ENCODE measurements at regions not wholly inside any gene's neighbourhood (a gene's known extent, or its start where the extent isn't known, plus 50 kb on each side); places are given as distances from the start of the nearest gene placed in this dataset.

- TF ChIP-seq CTCF (IDR thresholded peaks at IDR 0.05), result no peak
- TF ChIP-seq EZH2 (IDR thresholded peaks at IDR 0.05; ENCODE audit: borderline replicate concordance, insufficient read depth, low read depth, low read length, poor library complexity, severe bottlenecking), result no peak
Observed at GRCh38 chr14:28952161-28952560, 185.6 kb downstream of the FOXG1 start.

Data from B cell (primary cell).